OCI-M1 (cell line): ENCODE measurements at regions not wholly inside any gene's neighbourhood (a gene's known extent, or its start where the extent isn't known, plus 50 kb on each side); places are given as distances from the start of the nearest gene placed in this dataset.
"Not testable (repeated sequence)": the region's sequence is repeated elsewhere in the genome, so short reads cannot be mapped to it uniquely, and the experiment has no call there.

Experiments used
- DNase-seq: peaks from one replicate; lab custom pipeline; 2025; lab: John Stamatoyannopoulos, UW

DNA sequence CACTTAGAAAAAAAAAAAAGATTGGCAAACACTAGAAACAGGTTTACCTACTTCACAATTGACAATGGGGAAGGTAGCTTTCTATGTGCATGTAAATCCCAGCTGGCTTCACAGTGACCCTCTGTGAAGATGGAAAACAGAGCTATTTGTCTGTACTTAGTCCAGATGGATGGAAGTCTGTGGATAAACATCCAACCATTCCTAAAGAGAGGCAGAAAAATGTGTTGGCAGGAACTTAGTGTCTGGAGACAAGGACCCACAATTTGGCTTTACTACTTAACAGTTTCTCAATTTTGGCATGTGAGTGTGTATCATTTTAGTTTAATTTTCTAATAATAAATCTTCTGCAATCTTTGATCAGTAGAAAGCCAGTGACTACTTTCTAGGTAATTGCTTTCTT is 154.4 kb downstream of the RAD51AP2 start:
- DNase-seq: no peak

- no peak for DNase-seq
Measured at GRCh38 chr2:17362956-17363355, 155.3 kb downstream of the RAD51AP2 start.

DNA sequence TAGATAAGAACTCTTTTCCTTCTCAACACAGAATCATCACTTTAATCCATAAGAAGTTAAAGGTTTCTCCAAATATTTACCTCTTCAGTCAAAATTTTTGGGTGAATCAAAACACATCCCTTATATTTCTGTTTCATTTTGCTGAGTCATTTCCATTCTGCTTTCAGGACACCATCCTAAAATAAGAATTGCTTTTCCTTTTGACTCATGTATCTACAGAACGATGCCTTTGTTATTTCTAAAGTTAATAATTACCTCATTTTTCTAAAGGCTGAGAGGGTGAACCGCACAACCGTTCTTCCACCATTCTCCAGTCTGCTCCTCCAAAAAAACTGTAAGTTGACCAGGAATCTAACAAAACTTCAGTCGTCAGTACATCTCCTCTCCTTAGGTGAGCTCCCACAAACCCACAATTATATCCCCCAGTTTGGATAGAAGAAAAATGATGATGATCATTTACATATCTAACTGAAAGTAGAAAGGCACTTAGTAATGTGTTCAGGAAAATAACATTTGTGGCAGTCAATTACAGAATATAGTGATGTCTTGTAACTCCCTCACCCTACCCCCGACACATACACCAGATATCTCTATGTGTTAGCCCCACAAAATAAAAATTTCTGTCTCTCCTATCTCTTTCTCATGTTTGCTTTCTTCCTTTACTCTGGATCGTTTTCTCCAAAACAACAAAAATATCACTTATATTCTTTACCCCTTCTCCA is 162.5 kb downstream of the RAD51AP2 start:
- DNase-seq: no peak

DNA sequence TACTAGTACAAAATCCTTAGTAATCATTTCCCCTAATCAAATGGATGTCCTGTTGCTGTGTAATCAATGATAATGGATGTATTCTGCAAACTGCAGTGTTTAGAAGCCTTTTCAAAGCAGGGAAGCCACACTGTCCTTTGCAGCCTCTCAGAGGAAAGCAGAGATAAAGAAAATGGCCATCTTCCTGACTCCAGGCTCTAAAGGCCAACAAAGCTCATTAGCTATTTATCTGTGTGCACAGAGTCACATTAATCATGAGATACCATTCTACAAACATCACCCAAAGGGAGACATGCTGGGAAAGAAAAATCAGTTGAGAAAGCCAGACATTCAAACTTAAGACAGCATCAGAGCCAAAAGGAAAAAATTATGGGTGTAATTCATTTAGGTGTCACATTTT is 165.0 kb downstream of the RAD51AP2 start:
- no peak for DNase-seq

DNA sequence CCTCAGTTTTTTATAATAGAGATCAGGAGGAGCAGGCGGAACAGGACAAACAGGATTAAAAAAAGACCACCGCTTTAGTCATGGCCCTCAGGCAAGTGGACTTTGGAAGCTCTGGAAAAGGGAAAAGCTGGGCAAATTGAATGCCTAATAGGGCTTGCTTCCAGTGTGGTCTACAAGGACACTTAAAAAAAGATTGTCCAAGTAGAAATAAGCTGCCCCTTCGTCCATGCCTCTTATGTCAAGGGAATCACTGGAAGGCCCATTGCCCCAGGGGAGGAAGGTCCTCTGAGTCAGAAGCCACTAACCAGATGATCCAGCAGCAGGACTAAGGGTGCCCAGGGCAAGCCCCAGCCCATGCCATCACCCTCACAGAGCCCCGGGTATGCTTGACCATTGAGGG is 175.5 kb downstream of the RAD51AP2 start:
- not testable (repeated sequence) for DNase-seq

GRCh38 chr2:17337507-17337906 is 180.7 kb downstream of the RAD51AP2 start:
- no peak for DNase-seq

DNA sequence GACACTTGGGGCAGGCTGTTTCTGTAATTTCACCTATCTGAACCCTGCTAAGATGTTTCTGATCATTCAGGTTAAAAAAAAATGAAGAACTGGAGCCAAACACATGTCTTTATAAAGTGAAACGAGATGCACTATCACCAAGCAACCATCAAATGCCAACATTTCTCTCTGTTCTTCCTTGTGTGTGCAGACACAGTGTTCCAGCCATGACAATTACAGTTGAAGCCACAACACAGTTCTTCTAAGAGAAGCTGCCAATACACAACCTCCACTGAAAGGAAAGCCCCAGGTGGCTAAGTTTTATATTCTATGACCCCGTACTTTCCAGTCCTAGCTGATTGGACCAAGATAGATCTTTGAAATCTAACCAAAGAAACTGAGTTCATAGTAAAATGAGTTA is 181.8 kb downstream of the RAD51AP2 start:
- no peak for DNase-seq

DNA sequence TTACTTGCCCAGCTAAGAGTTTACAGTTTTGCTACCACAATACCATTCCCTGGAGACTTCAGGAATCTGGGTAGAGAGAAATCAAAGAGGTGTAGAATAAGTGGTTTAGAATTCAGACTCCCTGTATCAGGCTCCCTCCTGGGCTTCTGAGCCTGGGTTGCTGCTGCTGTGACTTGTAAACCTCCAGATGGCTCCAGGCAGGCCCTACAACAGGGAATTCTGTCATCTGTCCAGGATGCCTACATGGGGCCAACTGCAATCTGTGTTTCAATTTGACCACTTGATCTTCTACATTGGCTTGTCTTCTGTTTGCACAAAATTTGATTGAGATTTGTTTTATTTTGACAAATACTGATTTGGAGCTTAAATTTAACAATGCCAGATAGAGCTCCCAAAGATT is 183.9 kb downstream of the RAD51AP2 start:
- no peak for DNase-seq

- no peak for DNase-seq
Measured at GRCh38 chr2:17331636-17332035, 186.6 kb downstream of the RAD51AP2 start.

DNA sequence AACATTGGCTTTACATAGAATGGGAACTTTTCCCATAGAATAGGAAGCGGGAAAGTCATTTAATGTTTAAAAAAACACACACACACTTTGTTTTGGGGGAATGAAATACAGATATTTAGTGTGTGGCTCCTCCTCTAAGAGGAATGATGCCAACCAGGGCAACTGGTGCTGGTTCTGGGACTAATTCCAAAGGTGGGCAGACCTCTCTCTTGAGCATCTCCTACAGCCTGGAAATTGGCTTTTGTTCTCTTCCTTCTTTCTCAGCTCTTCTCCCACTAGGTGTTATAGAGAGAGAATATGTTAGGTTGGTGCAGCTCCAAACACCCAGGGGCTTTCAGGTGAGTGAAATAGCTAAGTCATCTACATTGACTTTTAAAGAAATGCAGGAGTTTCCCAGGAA is 190.1 kb downstream of the RAD51AP2 start:
- DNase-seq: no peak

DNA sequence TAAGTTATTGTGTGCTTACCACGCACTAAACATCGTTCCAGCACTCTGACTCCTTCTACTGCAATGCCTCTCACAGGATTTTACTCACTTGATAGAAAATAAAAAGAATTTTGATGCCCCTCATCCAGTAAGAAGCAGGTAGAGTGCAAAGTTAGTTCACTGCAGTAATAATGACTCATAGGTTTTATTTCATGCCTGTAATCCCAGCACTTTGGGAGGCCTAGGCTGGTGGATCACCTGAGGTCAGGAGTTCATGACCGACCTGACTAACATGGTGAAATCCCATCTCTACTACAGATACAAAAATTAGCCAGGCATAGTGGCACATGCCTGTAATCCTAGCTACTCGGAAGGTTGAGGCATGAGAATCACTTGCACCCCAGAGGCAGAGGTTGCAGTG is 190.6 kb downstream of the RAD51AP2 start:
- no peak for DNase-seq

GRCh38 chr2:17326717-17327116 is 191.5 kb downstream of the RAD51AP2 start:
- no peak for DNase-seq

DNA sequence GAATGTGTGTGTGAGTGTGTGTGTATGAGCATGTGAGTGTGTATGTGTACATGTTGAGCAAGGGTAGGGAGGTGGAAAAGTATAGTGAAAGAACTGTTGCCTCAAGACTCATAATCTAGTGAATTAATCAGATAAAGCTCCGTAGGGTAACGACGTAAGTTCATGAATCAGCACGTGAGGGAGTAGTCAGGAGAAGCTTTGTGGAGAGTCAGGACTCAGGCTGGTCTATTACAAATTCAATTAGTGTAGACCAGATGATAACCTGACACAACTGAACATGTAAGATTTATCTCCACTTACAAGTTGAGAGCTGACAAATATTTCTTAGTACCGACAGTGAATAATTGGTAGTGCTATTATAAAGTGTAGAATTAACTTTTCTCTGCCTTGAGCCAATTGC is 194.5 kb downstream of the RAD51AP2 start:
- DNase-seq: peak; percentile 51

DNA sequence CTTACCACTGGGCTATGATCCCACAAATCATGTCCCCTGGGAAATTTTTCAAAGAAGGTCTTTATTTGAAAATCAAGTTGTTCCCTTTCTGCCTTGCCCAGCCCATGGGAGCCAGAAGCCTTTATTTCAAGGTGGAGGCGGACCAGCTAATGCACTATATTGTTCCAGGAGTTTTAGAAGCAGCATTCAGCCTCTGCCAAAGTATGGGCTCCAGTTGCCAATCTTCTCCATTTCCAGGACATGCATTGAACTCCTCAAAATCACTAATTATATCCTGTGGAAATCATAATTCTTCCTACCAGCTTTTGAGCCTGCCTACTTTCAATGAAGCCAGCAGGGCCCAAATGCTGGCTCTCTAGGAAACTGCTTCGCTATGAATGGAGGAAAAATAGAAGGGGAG is 195.8 kb downstream of the RAD51AP2 start:
- no peak for DNase-seq

DNA sequence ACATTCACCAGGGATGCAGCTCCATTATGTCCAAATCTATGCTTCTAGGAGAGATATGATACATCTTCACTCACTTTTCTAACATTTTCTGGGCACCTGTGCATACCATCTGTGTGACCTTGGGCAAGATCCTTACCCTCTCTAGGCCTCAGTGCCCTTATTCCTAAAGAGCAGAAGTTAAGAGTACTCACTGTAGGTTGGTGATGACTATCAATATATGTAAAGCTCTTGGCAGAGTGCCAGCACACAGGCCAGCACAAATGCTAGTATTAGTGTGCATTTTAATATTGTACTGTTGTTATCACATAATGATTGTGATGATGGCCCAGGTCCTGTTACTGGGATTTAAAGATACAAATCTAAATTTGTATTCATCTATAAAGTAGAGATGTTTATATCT is 199.2 kb downstream of the RAD51AP2 start:
- peak; percentile 7 for DNase-seq

DNA sequence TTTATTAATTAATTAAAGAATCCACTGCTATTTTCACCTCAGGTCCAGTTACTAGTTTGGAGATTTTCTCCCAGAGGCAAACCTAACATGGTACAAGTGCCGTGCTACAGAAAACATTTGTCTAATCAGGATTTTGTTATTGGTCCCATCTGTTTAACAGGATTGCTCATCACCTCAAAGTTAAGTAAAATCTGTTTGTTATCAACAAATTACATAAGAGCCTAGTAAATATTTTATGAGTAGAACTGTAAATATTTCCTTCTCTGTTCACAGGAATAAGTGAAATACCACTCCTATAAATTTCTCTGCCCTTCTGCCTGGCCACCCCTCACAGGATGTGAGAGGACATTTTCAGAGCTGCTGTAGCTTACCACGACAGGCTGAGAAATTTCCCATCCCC is 200.2 kb downstream of the RAD51AP2 start:
- DNase-seq: no peak

GRCh38 chr2:17317439-17317976 is 200.7 kb downstream of the RAD51AP2 start:
- peak; percentile 9 for DNase-seq

- no peak for DNase-seq
Measured at GRCh38 chr2:17313261-17313660, 205.0 kb downstream of the RAD51AP2 start.

- DNase-seq: no peak
Measured at GRCh38 chr2:17311771-17312511, 206.3 kb downstream of the RAD51AP2 start.

- no peak for DNase-seq
Measured at GRCh38 chr2:17311106-17311619, 207.1 kb downstream of the RAD51AP2 start.

DNA sequence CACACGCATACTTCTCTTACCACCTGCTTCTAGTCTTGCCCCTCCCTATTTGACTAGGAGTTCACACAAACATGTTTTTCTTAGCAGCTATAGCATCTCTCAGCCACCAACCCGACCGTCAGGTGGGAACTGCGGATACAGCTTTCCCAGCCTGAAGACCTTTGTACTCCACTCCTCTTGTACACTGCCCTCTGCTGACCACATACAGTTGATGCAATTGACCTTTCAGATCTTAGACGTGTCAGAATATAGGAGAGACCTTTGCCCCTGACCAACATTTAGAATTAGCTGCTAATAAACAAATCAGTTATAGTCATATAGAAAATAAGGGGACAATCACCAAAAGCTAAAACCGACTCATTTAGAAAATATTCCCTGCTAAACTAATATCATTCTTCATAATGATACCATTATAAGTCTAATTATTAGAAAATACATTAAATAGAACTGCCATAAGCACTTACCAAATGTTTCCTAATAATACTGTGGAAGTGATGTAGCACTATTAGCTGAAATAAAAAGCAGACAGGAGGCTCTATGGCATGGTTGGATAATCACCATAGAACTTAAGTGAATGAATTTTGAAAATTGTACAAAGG is 208.4 kb downstream of the RAD51AP2 start:
- peak; percentile 78 for DNase-seq

DNA sequence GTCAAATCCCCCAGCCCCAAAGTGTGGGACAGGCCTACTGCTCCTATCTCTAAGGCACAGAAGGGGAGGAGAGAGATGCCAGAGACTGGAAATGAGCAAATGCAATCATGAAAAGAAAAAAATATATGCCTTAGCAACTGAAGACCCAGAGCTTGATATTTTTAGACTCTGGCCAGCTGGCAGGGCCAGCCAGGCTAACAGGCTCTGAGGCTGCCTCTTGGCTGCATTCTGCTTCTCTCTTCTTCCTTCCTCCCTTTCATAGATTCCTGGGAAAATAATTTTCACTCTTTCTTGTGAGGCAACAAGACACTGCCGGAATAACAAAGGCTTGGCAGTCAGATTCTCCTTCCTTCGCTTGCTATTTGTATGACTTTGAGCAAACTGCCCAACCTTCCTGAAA is 209.1 kb downstream of the RAD51AP2 start:
- no peak for DNase-seq

GRCh38 chr2:17306706-17307105 is 211.5 kb downstream of the RAD51AP2 start:
- DNase-seq: no peak
